Gastroesophageal sphincter (tissue), 3 donors: ENCODE measurements at regions not wholly inside any gene's neighbourhood (a gene's known extent, or its start where the extent isn't known, plus 50 kb on each side); places are given as distances from the start of the nearest gene placed in this dataset.

Experiments
- CTCF ChIP-seq, 4 experiments: fragments of 200-600 bp in 2 of 4; fragments of 450-650 bp in 2 of 4; sonication (generic) in 1 of 4; IDR thresholded peaks; one replicate each; pipeline ENCODE4 v1.5.1; 2017 to 2019; ENCODE audit warnings: antibody characterized with exemption in 4 of 4, mild to moderate bottlenecking in 2 of 4, moderate library complexity in 2 of 4
- POLR2A ChIP-seq, 2 donors: fragments of 450-650 bp; IDR thresholded peaks; one replicate each; pipeline ENCODE4 v1.6.1; 2017; ENCODE audit warnings: antibody characterized with exemption in 2 of 2, mild to moderate bottlenecking in 2 of 2, moderate library complexity in 1 of 2
- POLR2AphosphoS5 ChIP-seq: sonication (generic); formaldehyde crosslinking; IDR thresholded peaks from one replicate; pipeline ENCODE4 v1.6.1; 2017; ENCODE audit warnings: antibody characterized with exemption

- TF ChIP-seq POLR2A (IDR thresholded peaks at IDR 0.05) = no peak
- no peak for TF ChIP-seq POLR2AphosphoS5
- no peak for TF ChIP-seq CTCF (IDR thresholded peaks at IDR 0.05)
Observed at GRCh38 chr4:32172761-32173160, 1452.6 kb downstream of the PCDH7 start.
